ENCODE measurements at regions not wholly inside any gene's neighbourhood (a gene's known extent, or its start where the extent isn't known, plus 50 kb on each side); places are given as distances from the start of the nearest gene placed in this dataset.

DNA sequence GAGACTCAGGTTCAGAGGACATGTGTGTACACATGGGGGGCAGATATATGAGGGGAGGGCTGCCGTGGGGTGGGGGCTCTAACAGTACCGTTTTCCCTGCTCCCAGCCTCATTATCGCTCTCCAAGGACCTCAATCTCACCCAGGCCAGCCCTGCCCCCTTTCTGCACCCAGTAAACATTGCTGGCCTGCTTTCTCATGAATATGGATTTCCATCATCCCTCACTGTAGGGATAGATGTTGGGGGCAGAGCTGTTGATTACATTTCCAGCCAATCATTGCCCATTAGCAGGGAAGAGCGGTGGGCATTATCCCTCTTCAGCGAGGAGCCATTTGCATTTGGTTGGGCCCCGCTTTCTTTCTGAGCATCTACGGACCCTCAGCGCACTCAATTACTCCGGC is 273.8 kb downstream of the RPS6KC1 start:
- TF ChIP-seq, protein P1, sequence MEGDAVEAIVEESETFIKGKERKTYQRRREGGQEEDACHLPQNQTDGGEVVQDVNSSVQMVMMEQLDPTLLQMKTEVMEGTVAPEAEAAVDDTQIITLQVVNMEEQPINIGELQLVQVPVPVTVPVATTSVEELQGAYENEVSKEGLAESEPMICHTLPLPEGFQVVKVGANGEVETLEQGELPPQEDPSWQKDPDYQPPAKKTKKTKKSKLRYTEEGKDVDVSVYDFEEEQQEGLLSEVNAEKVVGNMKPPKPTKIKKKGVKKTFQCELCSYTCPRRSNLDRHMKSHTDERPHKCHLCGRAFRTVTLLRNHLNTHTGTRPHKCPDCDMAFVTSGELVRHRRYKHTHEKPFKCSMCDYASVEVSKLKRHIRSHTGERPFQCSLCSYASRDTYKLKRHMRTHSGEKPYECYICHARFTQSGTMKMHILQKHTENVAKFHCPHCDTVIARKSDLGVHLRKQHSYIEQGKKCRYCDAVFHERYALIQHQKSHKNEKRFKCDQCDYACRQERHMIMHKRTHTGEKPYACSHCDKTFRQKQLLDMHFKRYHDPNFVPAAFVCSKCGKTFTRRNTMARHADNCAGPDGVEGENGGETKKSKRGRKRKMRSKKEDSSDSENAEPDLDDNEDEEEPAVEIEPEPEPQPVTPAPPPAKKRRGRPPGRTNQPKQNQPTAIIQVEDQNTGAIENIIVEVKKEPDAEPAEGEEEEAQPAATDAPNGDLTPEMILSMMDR (IDR thresholded peaks at IDR 0.05; ENCODE audit: extremely low read depth, missing control alignments), result no peak
- DNase-seq (ENCODE audit: low spot score), result no peak

DNA sequence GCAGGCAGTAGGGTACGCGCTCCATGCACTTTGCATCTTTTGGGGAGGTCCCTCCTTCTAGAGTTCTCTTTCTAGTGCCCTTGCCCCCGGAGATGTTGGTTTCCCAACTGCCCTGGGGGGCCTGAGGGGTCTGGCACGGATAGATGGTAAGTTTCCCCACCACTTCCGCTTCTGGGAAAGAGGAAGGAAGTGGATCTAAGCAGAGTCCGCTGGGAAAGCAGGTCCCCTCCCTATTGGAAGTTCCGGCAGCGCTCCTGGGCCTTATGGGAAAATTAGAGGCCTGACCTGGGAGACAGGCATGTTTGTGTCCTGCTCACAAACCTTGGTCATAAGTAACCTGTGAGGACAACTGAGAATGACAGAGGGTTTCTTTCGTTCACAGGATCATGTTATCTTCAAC is 274.4 kb downstream of the RPS6KC1 start:
- DNase-seq (ENCODE audit: low spot score), result no peak
- TF ChIP-seq, protein P1 (IDR thresholded peaks at IDR 0.05; ENCODE audit: extremely low read depth, missing control alignments), result no peak

DNA sequence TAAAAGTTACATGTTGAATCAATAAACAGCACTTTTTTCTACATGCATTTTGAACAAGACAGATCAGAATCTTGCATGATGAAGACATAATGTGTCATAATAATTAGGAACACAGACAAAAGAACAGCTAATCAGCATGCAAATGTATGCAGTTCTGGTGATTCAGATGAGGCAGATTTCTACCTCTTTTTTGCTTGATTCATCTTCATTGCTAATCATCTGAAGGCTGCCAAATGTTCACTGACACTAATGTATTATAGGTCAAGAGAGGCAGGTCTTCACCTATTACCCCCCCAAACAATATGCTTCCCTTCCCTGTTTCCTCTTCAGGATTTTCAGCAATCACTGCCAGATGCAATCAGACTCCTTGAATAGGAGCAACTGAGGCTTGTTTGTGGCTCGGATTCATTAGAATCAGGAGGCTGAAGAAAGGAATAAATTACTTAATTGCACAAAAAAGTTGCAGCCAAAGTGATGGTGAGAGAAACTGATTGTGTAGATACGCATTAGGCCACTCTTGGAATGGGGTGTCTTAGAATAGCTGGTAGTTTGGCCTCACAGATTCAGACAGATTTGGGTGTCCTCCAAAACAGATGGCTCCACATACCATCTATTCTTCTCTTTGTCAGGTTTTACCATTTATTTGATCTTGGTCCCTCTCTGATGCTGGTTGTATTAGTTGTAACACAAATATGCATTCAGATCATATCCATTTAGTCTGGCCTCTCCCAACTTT is 275.4 kb downstream of the RPS6KC1 start:
- TF ChIP-seq, protein P1 (IDR thresholded peaks at IDR 0.05; ENCODE audit: extremely low read depth, missing control alignments), result no peak
- no peak for DNase-seq (ENCODE audit: low spot score)

DNA sequence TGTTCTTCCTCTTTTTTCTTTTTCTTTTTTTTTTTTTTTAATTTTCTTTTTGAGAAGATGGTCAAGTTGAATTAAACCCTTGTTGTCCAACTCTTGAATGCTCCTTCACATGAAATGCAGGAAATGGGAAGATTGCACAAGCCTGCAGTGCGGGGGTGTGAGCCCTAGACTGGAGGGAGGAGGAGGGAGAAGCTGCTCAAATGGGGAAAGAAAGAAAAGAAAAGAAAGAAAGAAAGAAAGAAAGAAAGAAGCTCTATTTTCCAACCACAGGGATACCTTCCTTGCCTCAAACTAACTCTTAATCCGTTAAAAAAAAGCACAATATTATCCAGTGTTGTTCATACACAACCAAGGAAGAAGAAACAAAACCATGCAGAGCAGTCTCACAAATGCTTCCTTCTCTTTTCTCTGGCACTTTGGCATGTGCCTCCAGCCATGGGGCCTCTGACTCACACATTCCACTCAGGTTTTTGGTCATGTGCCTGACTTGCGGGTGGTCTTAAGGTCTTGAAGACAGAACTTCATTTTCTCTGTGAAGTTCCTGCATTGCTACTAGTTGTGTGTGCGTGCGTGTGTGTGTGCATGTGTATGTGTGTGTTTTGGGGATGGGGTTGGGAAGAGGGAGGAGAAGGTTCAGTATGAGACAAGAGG is 276.1 kb downstream of the RPS6KC1 start:
- no peak for DNase-seq (ENCODE audit: low spot score)
- TF ChIP-seq, protein P1 (IDR thresholded peaks at IDR 0.05; ENCODE audit: extremely low read depth, missing control alignments), result no peak

DNA sequence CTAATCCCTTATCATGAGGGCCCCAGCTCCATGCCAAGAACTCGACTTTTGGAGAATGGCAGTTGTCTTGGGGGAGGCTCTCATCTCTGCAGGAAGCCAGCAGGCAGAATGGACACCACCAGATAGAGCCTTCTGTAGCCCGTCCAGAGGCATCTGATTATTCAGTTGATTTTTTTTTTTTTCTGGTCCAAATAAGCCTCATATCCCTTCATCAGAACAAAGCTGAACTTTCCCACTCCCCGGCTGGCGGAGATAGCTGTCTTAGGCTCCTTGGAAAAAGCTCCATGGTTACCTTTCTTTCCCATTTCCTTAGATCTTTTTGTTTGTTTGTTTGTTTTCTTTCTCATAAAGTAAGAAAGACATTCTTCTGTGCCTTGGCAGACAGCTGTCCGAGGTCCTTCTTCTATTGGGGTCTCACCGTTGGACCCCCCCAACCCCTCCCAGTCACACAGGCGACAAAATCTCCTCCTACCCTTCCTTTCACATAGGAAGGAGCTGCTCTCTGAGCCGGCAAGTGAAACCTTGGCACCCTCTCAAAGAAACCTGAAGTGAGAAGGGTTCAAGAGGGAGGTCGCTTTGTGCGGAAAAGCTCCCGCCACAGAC is 278.5 kb downstream of the RPS6KC1 start:
- DNase-seq (ENCODE audit: low spot score), result no peak
- TF ChIP-seq, protein P1 (IDR thresholded peaks at IDR 0.05; ENCODE audit: extremely low read depth, missing control alignments), result no peak

DNA sequence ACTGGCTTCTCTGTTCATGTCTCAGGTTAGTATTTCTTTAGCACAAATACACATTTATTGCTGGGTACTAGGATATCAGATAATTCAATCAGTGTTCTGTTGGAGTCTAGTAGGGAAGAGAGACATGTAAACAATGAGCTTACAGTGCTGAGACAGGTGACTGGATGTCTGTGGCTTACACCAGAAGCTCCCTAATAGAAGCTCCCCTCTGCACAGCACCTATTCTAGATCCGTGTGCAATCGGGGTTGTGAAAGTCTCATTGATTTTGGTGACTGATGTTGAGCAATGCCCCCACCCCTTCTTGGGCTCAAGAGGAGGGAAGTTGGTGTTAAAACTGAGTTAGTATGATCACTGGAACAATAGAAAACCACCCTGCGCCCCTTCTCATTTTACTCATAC is 279.2 kb downstream of the RPS6KC1 start:
- TF ChIP-seq, protein P1 (IDR thresholded peaks at IDR 0.05; ENCODE audit: extremely low read depth, missing control alignments), result no peak
- DNase-seq (ENCODE audit: low spot score), result no peak

DNA sequence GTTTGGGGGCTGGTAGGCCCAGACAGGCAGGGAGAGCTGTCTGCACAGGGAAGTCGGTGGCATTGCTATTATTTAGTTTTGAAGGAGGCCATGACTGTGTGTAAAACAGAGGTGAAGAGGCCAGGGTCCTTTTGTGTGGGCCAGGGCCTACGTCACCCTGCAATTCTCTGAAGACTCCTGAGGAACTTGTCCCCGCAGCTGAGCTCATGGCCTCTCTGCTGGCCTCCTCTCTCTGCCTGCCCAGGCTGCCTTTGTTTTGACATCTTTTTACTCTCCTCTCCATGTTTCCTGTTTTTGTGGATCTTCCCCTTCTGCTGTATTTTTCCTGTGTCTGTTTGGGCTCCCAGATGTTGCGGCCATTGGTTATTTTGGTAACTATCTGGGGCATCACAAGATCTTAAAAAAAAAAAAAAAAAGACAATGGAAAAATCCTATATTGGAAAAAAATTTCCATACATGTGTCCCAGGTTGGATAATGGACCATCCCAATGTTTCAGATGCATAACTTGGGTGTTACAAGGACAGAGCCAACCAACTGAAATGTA is 280.7 kb downstream of the RPS6KC1 start:
- DNase-seq (ENCODE audit: low spot score), result no peak
- TF ChIP-seq, protein P1 (IDR thresholded peaks at IDR 0.05; ENCODE audit: extremely low read depth, missing control alignments), result no peak
